ENCODE measurements at regions not wholly inside any gene's neighbourhood (a gene's known extent, or its start where the extent isn't known, plus 50 kb on each side); places are given as distances from the start of the nearest gene placed in this dataset.

DNA sequence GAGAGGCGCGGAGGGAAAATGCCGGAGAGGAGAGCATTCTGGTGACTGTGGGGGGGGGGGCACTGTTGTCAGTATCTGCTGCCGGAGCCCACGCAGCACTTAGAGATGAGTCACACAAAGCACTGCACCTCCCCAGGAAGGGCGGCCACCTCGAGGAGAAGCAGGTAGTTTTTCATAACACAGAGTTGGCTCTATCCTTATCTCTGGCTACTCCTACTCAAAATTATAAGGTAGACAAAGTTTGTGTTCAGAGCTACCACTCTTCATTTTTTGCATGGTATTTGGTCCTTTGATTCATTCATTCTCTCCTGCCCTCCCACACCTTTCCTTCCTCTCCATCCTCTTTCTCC, 76.2 kb upstream of the SCOC start:
- Histone ChIP-seq H3K9ac (no peak overlapping the region), H2AFZ (ENCODE audit: low read depth) (no peak overlapping the region), H3K4me2 (no peak overlapping the region), H3K36me3 (ENCODE audit: insufficient read depth) (no peaks in the 10 kb centered on the region), H3K27me3 (ENCODE audit: insufficient read depth, low read depth) (no peaks in the 10 kb centered on the region), H3K27ac (no peak overlapping the region), H4K20me1 (ENCODE audit: insufficient read depth) (no peaks in the 10 kb centered on the region), H3K4me3 (IDR thresholded peaks at IDR 0.05; ENCODE audit: insufficient read depth, low read depth, low read length) (no peak overlapping the region), H3K79me2 (ENCODE audit: insufficient read depth, low read depth) (no peaks in the 10 kb centered on the region), H3K4me1 (ENCODE audit: low read depth, poor library complexity, severe bottlenecking) (no peaks in the 10 kb centered on the region)
- TF ChIP-seq, protein P1, sequence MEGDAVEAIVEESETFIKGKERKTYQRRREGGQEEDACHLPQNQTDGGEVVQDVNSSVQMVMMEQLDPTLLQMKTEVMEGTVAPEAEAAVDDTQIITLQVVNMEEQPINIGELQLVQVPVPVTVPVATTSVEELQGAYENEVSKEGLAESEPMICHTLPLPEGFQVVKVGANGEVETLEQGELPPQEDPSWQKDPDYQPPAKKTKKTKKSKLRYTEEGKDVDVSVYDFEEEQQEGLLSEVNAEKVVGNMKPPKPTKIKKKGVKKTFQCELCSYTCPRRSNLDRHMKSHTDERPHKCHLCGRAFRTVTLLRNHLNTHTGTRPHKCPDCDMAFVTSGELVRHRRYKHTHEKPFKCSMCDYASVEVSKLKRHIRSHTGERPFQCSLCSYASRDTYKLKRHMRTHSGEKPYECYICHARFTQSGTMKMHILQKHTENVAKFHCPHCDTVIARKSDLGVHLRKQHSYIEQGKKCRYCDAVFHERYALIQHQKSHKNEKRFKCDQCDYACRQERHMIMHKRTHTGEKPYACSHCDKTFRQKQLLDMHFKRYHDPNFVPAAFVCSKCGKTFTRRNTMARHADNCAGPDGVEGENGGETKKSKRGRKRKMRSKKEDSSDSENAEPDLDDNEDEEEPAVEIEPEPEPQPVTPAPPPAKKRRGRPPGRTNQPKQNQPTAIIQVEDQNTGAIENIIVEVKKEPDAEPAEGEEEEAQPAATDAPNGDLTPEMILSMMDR (conservative IDR thresholded peaks at IDR 0.05; ENCODE audit: low read depth, low read length) = no peak

DNA sequence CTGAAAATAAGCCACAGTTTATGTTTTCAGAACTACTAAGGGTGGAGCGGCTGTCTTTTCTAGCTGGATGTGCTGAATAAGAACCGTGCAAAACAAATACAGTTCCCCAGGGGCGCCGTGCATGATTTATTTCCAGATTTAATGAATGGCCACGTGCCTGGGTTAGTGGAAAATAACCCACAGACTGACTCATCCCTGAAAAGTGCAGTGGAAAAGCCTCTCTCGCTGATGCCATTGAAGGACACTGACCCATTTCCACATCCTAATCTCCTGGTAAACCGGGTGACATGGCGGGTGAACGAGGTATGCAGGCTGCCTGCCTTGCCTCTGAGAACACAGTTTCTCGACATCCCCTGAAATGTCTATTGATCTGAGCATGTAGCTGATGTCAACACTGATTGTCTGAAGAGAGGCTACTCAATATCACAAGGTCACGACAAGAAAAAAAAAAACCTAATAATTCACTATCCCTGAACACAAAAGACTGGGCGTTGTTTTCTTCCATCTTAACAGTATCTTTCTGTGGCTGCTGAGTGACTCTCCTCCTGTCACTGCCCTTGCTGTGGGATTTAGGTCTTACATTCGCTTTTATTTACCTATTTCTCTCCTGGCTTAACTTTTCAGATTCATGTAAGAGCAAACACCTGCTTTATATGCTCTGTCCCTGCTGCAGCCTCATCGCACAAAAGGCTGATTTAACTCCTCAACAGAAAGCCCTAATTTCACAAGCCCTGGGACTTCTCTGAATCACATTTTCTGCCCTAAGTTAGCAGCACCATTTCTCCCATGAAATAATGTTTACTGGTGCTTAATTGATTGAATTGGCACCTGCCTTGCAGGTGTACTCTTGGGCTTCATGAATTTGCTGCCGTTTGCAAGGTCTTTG, 76.9 kb upstream of the SCOC start:
- no peak overlapping the region for H3K27ac ChIP-seq
- TF ChIP-seq, protein P1 (conservative IDR thresholded peaks at IDR 0.05; ENCODE audit: low read depth, low read length) = no peak
- no peaks in the 10 kb centered on the region for H3K36me3 ChIP-seq (ENCODE audit: insufficient read depth)
- H3K9ac ChIP-seq = no peak overlapping the region
- no peaks in the 10 kb centered on the region for H4K20me1 ChIP-seq (ENCODE audit: insufficient read depth)
- H3K27me3 ChIP-seq (ENCODE audit: insufficient read depth, low read depth) = no peaks in the 10 kb centered on the region
- no peaks in the 10 kb centered on the region for H3K79me2 ChIP-seq (ENCODE audit: insufficient read depth, low read depth)
- no peak overlapping the region for H3K4me3 ChIP-seq (IDR thresholded peaks at IDR 0.05; ENCODE audit: insufficient read depth, low read depth, low read length)
- H3K4me1 ChIP-seq (ENCODE audit: low read depth, poor library complexity, severe bottlenecking) = no peaks in the 10 kb centered on the region
- no peak overlapping the region for H2AFZ ChIP-seq (ENCODE audit: low read depth)
- no peak overlapping the region for H3K4me2 ChIP-seq

DNA sequence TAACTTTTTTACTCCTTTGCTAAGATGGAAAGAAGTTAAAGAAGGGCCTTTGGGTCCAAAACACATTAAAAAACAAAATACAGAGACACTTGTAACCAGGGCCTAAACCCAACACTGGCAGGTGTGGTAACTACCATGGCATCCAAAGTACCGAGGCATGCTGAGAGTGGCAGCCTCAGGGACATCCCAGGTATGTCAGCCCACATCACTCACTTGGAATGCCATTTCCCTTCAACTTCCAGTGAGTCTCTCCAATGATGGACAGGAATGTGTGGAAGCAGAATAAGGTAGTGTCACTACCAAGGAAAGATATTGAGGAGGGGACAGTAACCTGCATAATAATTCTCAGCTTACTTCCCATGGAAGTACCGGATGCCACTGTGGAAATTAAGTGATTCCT, 79.5 kb upstream of the SCOC start:
- Histone ChIP-seq H3K79me2 (ENCODE audit: insufficient read depth, low read depth) (no peaks in the 10 kb centered on the region), H3K27me3 (ENCODE audit: insufficient read depth, low read depth) (no peaks in the 10 kb centered on the region), H3K4me3 (IDR thresholded peaks at IDR 0.05; ENCODE audit: insufficient read depth, low read depth, low read length) (no peak overlapping the region), H3K4me2 (no peak overlapping the region), H2AFZ (ENCODE audit: low read depth) (no peak overlapping the region), H3K9ac (no peak overlapping the region), H3K27ac (no peak overlapping the region), H3K4me1 (ENCODE audit: low read depth, poor library complexity, severe bottlenecking) (no peaks in the 10 kb centered on the region), H4K20me1 (ENCODE audit: insufficient read depth) (no peaks in the 10 kb centered on the region), H3K36me3 (ENCODE audit: insufficient read depth) (no peaks in the 10 kb centered on the region)
- TF ChIP-seq, protein P1 (conservative IDR thresholded peaks at IDR 0.05; ENCODE audit: low read depth, low read length) = no peak

DNA sequence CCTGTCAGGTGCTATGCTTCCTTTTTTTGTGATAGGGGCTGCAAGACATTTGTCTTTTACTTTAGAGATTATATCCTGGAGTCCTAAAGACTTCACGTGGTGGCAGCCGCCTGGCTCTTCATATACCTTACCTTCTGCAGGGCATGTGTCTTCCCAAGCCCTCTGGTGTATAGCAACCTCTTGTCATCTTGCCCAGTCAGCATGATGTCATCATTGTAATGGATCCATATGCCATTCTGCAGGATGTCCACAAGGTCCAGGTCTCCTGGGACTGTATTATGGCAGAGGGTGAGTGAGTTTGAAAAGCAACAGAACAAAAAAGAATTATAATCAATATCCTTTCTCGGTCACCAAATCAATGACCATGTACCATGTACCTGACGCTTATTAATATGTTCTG, 82.2 kb upstream of the SCOC start:
- no peak overlapping the region for H2AFZ ChIP-seq (ENCODE audit: low read depth)
- no peak overlapping the region for H3K9ac ChIP-seq
- no peak overlapping the region for H3K4me2 ChIP-seq
- H3K27me3 ChIP-seq (ENCODE audit: insufficient read depth, low read depth) = no peaks in the 10 kb centered on the region
- H3K36me3 ChIP-seq (ENCODE audit: insufficient read depth) = no peaks in the 10 kb centered on the region
- TF ChIP-seq, protein P1 (conservative IDR thresholded peaks at IDR 0.05; ENCODE audit: low read depth, low read length) = no peak
- H4K20me1 ChIP-seq (ENCODE audit: insufficient read depth) = no peaks in the 10 kb centered on the region
- H3K79me2 ChIP-seq (ENCODE audit: insufficient read depth, low read depth) = no peaks in the 10 kb centered on the region
- no peak overlapping the region for H3K27ac ChIP-seq
- no peaks in the 10 kb centered on the region for H3K4me1 ChIP-seq (ENCODE audit: low read depth, poor library complexity, severe bottlenecking)
- H3K4me3 ChIP-seq (IDR thresholded peaks at IDR 0.05; ENCODE audit: insufficient read depth, low read depth, low read length) = no peak overlapping the region

All from KMS-11 (cell line).